IgD-negative memory B cell (primary cell): ENCODE measurements at regions not wholly inside any gene's neighbourhood (a gene's known extent, or its start where the extent isn't known, plus 50 kb on each side); places are given as distances from the start of the nearest gene placed in this dataset.
"Not testable (repeated sequence)": the region's sequence is repeated elsewhere in the genome, so short reads cannot be mapped to it uniquely, and the experiment has no call there.

Experiments
- H3K27ac Mint-ChIP-seq, 3 donors: one replicate each; pipeline ENCODE4 v1.8.0; 2020 to 2022; ENCODE audit warnings: mild to moderate bottlenecking in 3 of 3, mixed read lengths in 3 of 3, moderate library complexity in 1 of 3
- H3K27me3 Mint-ChIP-seq: one replicate; pipeline ENCODE4 v1.8.0; 2021; ENCODE audit warnings: mixed read lengths
- H3K36me3 Mint-ChIP-seq: one replicate; pipeline ENCODE4 v1.8.0; 2020; ENCODE audit warnings: mild to moderate bottlenecking, mixed read lengths
- H3K4me1 Mint-ChIP-seq, 3 donors: one replicate each; pipeline ENCODE4 v1.8.0; 2020 to 2022; ENCODE audit warnings: mixed read lengths in 3 of 3, mild to moderate bottlenecking in 1 of 3
- H3K4me3 Mint-ChIP-seq, 4 donors: one replicate each; pipeline ENCODE4 v1.8.0; 2020 to 2022; ENCODE audit warnings: mild to moderate bottlenecking in 4 of 4, mixed read lengths in 4 of 4, moderate library complexity in 3 of 4
- H3K9me3 Mint-ChIP-seq, 3 donors: one replicate each; pipeline ENCODE4 v1.8.0; 2020 to 2021; ENCODE audit warnings: mixed read lengths in 3 of 3, mild to moderate bottlenecking in 1 of 3

DNA sequence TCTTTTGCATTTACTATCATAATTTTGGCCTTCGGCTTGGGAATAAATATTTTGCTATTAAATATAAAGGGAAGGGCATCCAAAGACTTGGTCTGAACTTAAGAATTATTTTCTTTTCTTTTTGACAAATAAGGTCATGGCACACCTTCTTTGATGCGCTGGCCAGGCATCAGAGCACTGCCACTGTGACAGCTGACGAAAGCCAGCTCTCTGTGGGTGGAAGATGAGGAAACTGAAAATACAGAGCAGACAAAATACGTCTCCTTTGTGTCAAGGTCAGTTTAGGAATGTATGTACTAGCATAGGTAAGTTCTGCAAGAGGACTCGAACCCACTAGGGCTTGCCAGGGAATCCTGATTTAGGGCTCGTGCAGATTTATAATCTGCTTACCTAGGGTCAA, 155.9 kb upstream of the MEIS1 start:
- H3K27ac Mint-ChIP-seq: no peak overlapping the region
- H3K4me1 Mint-ChIP-seq: no peaks in the 10 kb centered on the region
- H3K9me3 Mint-ChIP-seq: peaks cover 0 to 2% (median 0%) of the 10 kb centered on the region in 3 donors
- no peaks in the 10 kb centered on the region for H3K27me3 Mint-ChIP-seq
- H3K4me3 Mint-ChIP-seq: no peak overlapping the region
- H3K36me3 Mint-ChIP-seq: no peaks in the 10 kb centered on the region

DNA sequence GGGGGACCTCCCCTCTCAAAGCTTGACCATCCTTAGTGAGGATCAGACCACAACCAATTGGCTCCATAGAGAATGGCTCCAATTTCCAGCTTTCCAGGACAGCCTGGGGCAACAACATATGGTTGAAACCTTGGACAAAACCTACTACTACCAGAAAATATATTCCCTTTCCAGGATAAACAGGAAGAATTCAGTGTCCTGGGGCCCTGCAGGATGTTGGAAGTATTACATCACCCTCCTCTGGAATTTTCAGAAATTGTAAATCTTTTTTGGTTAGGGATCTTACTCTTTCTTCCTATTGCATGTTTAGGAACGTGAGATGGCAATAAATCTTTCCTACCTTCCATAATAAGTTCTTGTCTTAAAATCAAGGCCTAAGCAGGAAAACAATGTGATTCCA, 158.9 kb upstream of the MEIS1 start:
- H3K4me1 Mint-ChIP-seq: peaks cover 0 to 1% (median 0%) of the 10 kb centered on the region in 3 donors

GRCh38 chr2:66273933-66274490, 160.9 kb upstream of the MEIS1 start:
- no peak overlapping the region for H3K27ac Mint-ChIP-seq
- H3K27me3 Mint-ChIP-seq: peaks cover 2% of the 10 kb centered on the region
- no peaks in the 10 kb centered on the region for H3K36me3 Mint-ChIP-seq

More for the DNA sequence above, 158.9 kb upstream of the MEIS1 start:
- Mint-ChIP-seq H3K27ac (no peak overlapping the region), H3K27me3 (peaks cover 2% of the 10 kb centered on the region), H3K36me3 (no peaks in the 10 kb centered on the region), H3K9me3 (peaks cover 0 to 2% (median 0%) of the 10 kb centered on the region in 3 donors), H3K4me3 (no peak overlapping the region)

GRCh38 chr2:66272751-66273150, 162.2 kb upstream of the MEIS1 start:
- Mint-ChIP-seq H3K27ac (no peak overlapping the region), H3K4me3 (no peak overlapping the region), H3K27me3 (peaks cover 2% of the 10 kb centered on the region), H3K9me3 (peaks cover 0 to 2% (median 0%) of the 10 kb centered on the region in 3 donors), H3K36me3 (no peaks in the 10 kb centered on the region), H3K4me1 (peaks cover 0 to 1% (median 0%) of the 10 kb centered on the region in 3 donors)

More at GRCh38 chr2:66273933-66274490, 160.9 kb upstream of the MEIS1 start:
- Mint-ChIP-seq H3K9me3 (peaks cover 0 to 2% (median 0%) of the 10 kb centered on the region in 3 donors), H3K4me3 (no peak overlapping the region), H3K4me1 (peaks cover 0 to 1% (median 0%) of the 10 kb centered on the region in 3 donors)

DNA sequence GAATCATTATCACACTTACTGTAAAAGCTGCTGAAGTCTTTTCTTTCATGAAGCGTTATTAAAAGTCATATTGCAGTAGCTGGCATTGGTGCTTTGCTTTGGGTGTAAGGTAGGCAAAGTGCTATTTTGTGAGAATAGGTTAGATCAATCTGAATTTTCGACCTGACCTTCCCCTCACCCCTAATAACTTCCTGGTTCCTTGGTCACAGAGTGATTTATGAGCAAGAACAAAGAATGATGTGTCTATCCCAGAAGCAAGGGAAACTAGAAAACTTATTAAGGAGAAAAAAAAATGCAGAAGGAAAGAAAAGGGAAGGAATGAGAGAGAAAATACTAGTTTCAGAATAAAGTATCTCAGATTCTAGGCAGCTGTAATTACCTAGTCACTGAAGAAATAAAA, 163.1 kb upstream of the MEIS1 start:
- Mint-ChIP-seq H3K9me3 (peaks cover 0 to 2% (median 1%) of the 10 kb centered on the region in 3 donors), H3K27me3 (peaks cover 2% of the 10 kb centered on the region), H3K36me3 (no peaks in the 10 kb centered on the region), H3K4me1 (peaks cover 0 to 1% (median 0%) of the 10 kb centered on the region in 3 donors), H3K4me3 (no peak overlapping the region), H3K27ac (no peak overlapping the region)

DNA sequence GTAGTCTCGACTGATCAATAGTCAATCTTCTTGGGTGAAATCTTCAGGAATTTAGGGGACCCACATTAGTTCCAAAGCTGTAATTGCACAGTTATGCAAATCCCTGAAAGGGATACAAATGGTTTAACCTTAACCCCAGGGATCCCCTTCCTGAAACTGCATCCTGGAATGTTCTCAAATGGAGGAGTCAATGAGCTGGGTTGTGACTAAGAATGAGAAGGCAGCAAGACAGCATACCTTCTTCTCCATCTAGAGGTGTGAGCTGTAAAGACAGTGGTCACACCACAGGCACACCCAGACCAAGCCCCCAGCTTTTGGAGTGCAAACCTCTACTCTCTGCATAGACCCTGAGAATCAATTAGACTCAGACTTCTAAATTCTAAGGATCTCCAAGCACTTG, 164.7 kb upstream of the MEIS1 start:
- peaks cover 0 to 2% (median 0%) of the 10 kb centered on the region in 3 donors for H3K4me1 Mint-ChIP-seq
- no peak overlapping the region for H3K4me3 Mint-ChIP-seq
- peaks cover 2% of the 10 kb centered on the region for H3K27me3 Mint-ChIP-seq
- no peak overlapping the region for H3K27ac Mint-ChIP-seq
- peaks cover 0 to 1% (median 0%) of the 10 kb centered on the region in 3 donors for H3K9me3 Mint-ChIP-seq
- H3K36me3 Mint-ChIP-seq: no peaks in the 10 kb centered on the region

GRCh38 chr2:66269166-66269565, 165.8 kb upstream of the MEIS1 start:
- H3K4me3 Mint-ChIP-seq: no peak overlapping the region
- H3K4me1 Mint-ChIP-seq: peaks cover 0 to 2% (median 0%) of the 10 kb centered on the region in 3 donors
- H3K27me3 Mint-ChIP-seq: peaks cover 2% of the 10 kb centered on the region
- H3K36me3 Mint-ChIP-seq: no peaks in the 10 kb centered on the region
- H3K9me3 Mint-ChIP-seq: peaks cover 0 to 1% (median 0%) of the 10 kb centered on the region in 3 donors
- no peak overlapping the region for H3K27ac Mint-ChIP-seq

DNA sequence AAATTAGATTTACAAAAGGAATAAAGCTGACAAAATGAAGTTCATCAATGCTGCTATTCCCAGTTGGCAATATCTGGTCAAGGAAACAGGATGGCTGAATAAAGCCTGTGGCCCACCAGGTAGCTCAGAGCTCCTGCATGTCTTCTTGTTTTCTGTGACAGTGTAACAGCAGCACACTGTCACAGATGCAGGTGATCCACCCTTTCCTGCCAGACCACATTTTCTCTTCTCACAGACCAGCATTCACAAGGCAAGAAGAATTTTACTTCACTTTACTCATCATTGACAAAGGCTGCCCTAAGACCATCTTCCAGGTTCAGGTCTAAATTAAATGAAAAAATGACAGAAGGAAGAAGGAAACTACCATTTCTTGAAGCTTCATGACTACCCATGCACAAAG, 166.2 kb upstream of the MEIS1 start:
- H3K4me1 Mint-ChIP-seq: peaks cover 0 to 2% (median 0%) of the 10 kb centered on the region in 3 donors
- peaks cover 0 to 1% (median 0%) of the 10 kb centered on the region in 3 donors for H3K9me3 Mint-ChIP-seq
- no peak overlapping the region for H3K27ac Mint-ChIP-seq
- no peak overlapping the region for H3K4me3 Mint-ChIP-seq
- no peaks in the 10 kb centered on the region for H3K27me3 Mint-ChIP-seq
- H3K36me3 Mint-ChIP-seq: no peaks in the 10 kb centered on the region

GRCh38 chr2:66264354-66264753, 170.6 kb upstream of the MEIS1 start:
- Mint-ChIP-seq H3K4me3 (no peak overlapping the region), H3K36me3 (no peaks in the 10 kb centered on the region), H3K27me3 (no peaks in the 10 kb centered on the region), H3K9me3 (peaks cover 0 to 1% (median 0%) of the 10 kb centered on the region in 3 donors), H3K27ac (no peak overlapping the region), H3K4me1 (peaks cover 0 to 2% (median 0%) of the 10 kb centered on the region in 3 donors)

DNA sequence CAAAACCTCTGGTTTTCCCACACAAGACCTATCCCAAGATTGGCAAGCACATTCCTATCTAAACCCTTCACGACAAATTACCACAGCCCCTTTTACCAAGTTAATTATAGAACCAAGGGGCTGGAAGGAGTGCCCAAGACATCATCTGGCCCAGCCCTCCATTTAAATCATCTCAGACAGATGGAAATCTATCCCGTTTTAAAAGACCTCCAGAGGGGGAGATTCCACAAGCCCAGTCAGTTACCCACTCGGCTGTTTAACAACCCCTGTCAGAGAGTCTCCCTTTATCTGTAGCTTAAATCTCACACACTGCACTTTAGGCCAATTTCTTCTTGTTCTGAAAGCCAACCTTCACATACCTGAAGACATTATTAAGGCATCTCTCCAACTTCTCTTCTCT, 179.1 kb upstream of the MEIS1 start:
- Mint-ChIP-seq H3K4me1 (peaks cover 0 to 1% (median 0%) of the 10 kb centered on the region in 3 donors), H3K27ac (no peak overlapping the region), H3K9me3 (peaks cover 0 to 8% (median 0%) of the 10 kb centered on the region in 3 donors), H3K4me3 (no peak overlapping the region), H3K36me3 (no peaks in the 10 kb centered on the region), H3K27me3 (peaks cover 1% of the 10 kb centered on the region)

- Mint-ChIP-seq H3K27ac (no peak overlapping the region), H3K27me3 (peaks cover 1% of the 10 kb centered on the region), H3K4me1 (peaks cover 0 to 1% (median 0%) of the 10 kb centered on the region in 3 donors), H3K36me3 (no peaks in the 10 kb centered on the region), H3K9me3 (peaks cover 0 to 8% (median 0%) of the 10 kb centered on the region in 3 donors), H3K4me3 (no peak overlapping the region)
Measured at GRCh38 chr2:66255136-66255535, 179.8 kb upstream of the MEIS1 start.

GRCh38 chr2:66253066-66253465, 181.9 kb upstream of the MEIS1 start:
- no peaks in the 10 kb centered on the region for H3K4me1 Mint-ChIP-seq
- no peak overlapping the region for H3K27ac Mint-ChIP-seq
- no peaks in the 10 kb centered on the region for H3K27me3 Mint-ChIP-seq
- H3K36me3 Mint-ChIP-seq: no peaks in the 10 kb centered on the region
- no peak overlapping the region for H3K4me3 Mint-ChIP-seq
- peaks cover 0 to 8% (median 0%) of the 10 kb centered on the region in 3 donors for H3K9me3 Mint-ChIP-seq

- no peaks in the 10 kb centered on the region for H3K4me1 Mint-ChIP-seq
- H3K36me3 Mint-ChIP-seq: no peaks in the 10 kb centered on the region
- H3K27ac Mint-ChIP-seq: no peak overlapping the region
- no peaks in the 10 kb centered on the region for H3K27me3 Mint-ChIP-seq
- peaks cover 0 to 8% (median 0%) of the 10 kb centered on the region in 3 donors for H3K9me3 Mint-ChIP-seq
- no peak overlapping the region for H3K4me3 Mint-ChIP-seq
Measured at GRCh38 chr2:66252109-66252508, 182.8 kb upstream of the MEIS1 start.

GRCh38 chr2:66251573-66251972, 183.4 kb upstream of the MEIS1 start:
- no peaks in the 10 kb centered on the region for H3K27me3 Mint-ChIP-seq
- H3K4me1 Mint-ChIP-seq: no peaks in the 10 kb centered on the region
- no peak overlapping the region for H3K4me3 Mint-ChIP-seq
- H3K9me3 Mint-ChIP-seq: peaks cover 0 to 8% (median 0%) of the 10 kb centered on the region in 3 donors
- no peaks in the 10 kb centered on the region for H3K36me3 Mint-ChIP-seq
- H3K27ac Mint-ChIP-seq: no peak overlapping the region

DNA sequence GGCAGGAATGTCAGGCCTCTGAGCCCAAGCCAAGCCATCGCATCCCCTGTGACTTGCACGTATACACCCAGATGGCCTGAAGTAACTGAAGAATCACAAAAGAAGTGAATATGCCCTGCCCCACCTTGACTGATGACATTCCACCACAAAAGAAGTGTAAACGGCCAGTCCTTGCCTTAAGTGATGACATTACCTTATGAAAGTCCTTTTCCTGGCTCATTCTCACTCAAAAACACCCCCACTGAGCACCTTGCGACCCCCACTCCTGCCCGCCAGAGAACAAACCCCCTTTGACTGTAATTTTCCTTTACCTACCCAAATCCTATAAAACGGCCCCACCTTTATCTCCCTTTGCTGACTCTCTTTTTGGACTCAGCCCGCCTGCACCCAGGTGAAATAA, 185.8 kb upstream of the MEIS1 start:
- H3K27ac Mint-ChIP-seq, H3K4me1 Mint-ChIP-seq, H3K36me3 Mint-ChIP-seq, H3K4me3 Mint-ChIP-seq, H3K27me3 Mint-ChIP-seq, H3K9me3 Mint-ChIP-seq: not testable (repeated sequence)

DNA sequence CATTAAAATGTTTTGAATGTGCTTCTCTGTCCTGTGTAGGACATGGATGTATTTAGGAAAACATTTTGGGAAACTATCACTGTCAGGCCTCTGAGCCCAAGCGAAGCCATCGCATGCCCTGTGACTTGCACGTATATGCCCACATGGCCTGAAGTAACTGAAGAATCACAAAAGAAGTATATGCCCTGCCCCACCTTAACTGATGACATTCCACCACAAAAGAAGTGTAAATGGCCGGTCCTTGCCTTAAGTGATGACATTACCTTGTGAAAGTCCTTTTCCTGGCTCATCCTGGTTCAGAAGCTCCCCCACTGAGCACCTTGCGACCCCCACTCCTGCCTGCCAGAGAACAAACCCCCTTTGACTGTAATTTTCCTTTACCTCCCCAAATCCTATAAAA, 191.1 kb upstream of the MEIS1 start:
- not testable (repeated sequence) for H3K9me3 Mint-ChIP-seq, H3K36me3 Mint-ChIP-seq, H3K4me1 Mint-ChIP-seq, H3K4me3 Mint-ChIP-seq, H3K27me3 Mint-ChIP-seq, H3K27ac Mint-ChIP-seq
